Vagina (tissue), 2 donors: ENCODE measurements at regions not wholly inside any gene's neighbourhood (a gene's known extent, or its start where the extent isn't known, plus 50 kb on each side); places are given as distances from the start of the nearest gene placed in this dataset.

ENCODE experiments used
- CTCF ChIP-seq, 3 experiments: fragments of 450-650 bp in 2 of 3; fragments of 200-600 bp in 1 of 3; sonication (generic) in 1 of 3; IDR thresholded peaks; one replicate each; pipeline ENCODE4 v1.5.1; 2017 to 2019; ENCODE audit warnings: antibody characterized with exemption in 3 of 3, mild to moderate bottlenecking in 2 of 3, moderate library complexity in 2 of 3
- POLR2A ChIP-seq, 2 donors: fragments of 450-650 bp; IDR thresholded peaks; one replicate each; pipeline ENCODE4 v1.6.1; 2017; ENCODE audit warnings: antibody characterized with exemption in 2 of 2, mild to moderate bottlenecking in 2 of 2, moderate library complexity in 2 of 2

GRCh38 chr5:38023371-38023770, 183.5 kb upstream of the GDNF start:
- TF ChIP-seq POLR2A (IDR thresholded peaks at IDR 0.05) (no peak), CTCF (IDR thresholded peaks at IDR 0.05) (no peak)
